ENCODE measurements at regions not wholly inside any gene's neighbourhood (a gene's known extent, or its start where the extent isn't known, plus 50 kb on each side); places are given as distances from the start of the nearest gene placed in this dataset.

DNA sequence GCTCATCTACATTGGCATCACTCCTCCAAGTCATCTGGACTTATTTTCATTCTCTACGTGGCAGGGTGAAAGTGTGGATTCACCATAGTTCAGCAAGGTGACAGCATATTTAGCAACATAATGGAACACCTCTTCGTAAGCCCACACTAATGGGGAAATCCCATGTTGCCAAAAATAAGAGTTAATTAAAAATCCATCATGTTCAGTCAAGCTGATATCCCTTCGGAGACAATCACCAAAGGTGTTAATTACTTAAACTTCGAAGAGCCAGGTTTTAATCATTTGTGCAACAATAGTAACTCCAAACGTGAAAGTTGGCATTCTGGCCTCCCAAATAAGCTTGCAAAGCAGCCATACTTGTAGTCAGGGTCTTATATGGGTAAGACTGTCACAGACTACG is 242.9 kb downstream of the NSG2 start:
- DNase-seq (ENCODE audit: low read depth): no peak

DNA sequence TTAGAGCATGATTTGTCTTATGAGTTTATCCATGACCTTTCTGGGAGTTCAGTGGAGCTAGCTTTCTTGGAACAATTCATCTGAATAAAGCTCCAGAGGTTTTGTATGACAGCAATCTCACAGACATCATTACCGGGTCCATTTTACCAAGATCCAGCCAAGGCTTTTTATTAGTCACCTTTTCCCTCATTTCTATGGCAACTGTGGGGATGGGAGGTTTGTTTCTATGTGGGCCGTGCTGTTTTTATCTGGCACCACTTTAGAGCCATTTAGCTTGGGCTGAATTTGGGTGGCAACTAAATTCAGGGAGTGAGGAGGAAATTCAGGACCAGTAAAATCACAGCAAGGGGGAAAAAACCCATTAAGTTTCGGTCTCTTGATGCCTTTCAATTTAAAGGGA is 245.7 kb downstream of the NSG2 start:
- DNase-seq (ENCODE audit: low read depth): no peak

- no peak for DNase-seq (ENCODE audit: low read depth)
These were observed 246.8 kb downstream of the NSG2 start for GRCh38 chr5:174292348-174292747.

DNA sequence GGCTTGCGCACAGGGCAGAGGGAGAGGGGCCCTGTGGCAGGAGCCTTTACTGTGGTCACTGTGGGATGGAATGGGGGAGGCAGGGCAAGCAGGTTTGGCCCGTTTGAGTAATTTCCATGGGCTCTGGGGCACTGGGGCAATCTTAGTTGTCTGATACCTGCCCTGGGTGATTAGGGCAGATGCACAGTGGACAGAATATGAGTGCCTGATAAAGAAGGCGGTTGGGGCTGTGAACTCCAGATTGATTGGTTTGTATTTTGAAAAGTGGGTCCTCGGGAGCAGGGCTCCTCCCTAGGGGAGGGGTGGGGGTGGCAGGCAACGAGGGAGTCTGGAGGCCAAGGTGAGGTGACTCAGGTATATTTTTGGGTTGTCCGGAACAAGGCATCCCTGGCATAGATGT is 247.5 kb downstream of the NSG2 start:
- no peak for DNase-seq (ENCODE audit: low read depth)

DNA sequence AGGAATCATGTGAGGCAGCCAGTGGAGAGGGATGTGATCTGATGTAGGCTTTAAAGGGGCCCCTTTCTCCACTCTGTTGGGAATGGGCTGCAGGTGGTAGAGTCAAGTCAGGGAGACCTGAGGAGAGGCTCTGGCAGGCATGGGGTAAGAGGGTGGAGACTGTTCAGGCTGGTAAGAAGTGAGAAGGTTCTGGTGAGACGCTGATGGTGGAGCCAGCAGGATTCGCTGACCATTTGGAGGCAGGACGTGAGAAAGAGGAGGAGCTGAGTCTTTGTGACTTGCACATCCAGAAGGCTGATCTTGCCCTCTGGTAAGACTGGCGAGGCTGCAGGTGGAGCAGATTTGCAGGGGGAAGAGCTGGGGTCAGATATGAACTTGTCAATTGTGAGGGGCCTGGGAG is 248.0 kb downstream of the NSG2 start:
- DNase-seq (ENCODE audit: low read depth): no peak

DNA sequence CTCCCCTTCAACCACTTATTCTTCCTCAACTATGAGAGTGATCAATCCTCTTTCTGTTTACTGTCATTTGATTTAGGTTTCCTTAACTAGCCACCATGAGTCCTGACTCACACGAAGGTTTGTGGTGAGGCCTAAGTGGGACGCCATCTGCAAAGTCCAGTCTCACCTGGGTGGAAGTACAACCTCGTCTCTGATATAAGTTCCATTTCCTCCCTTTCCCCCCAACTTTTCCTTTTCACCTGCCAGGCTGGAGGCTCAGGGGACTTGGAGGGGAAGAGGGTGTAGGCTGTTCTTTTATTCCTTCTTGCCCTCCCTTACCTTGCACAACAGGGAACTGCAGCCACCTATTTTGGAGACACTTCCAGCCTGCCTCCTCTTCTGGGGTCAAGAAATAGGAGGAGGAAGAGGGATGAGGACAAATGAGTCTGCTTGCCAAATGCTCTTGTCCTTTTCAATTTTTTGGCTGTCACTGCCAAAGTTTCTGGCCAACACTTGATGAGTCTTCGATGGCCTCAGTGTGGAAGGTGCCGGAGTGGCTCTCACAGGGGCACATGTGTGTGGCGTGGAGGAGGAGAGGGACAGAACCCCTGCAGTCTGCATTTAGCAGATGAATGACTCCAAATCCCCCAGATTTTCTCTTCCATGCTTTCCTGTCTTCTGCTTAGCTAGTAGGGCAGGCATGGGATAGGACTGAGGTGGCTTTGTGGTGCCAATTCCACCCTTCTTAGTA is 249.6 kb downstream of the NSG2 start:
- no peak for DNase-seq (ENCODE audit: low read depth)

GRCh38 chr5:174295702-174296436 is 250.4 kb downstream of the NSG2 start:
- no peak for DNase-seq (ENCODE audit: low read depth)

- DNase-seq (ENCODE audit: low read depth): no peak
These were observed 254.8 kb downstream of the NSG2 start for GRCh38 chr5:174300118-174300940.

- no peak for DNase-seq (ENCODE audit: low read depth)
These were observed 255.6 kb downstream of the NSG2 start for GRCh38 chr5:174300941-174301761.

DNA sequence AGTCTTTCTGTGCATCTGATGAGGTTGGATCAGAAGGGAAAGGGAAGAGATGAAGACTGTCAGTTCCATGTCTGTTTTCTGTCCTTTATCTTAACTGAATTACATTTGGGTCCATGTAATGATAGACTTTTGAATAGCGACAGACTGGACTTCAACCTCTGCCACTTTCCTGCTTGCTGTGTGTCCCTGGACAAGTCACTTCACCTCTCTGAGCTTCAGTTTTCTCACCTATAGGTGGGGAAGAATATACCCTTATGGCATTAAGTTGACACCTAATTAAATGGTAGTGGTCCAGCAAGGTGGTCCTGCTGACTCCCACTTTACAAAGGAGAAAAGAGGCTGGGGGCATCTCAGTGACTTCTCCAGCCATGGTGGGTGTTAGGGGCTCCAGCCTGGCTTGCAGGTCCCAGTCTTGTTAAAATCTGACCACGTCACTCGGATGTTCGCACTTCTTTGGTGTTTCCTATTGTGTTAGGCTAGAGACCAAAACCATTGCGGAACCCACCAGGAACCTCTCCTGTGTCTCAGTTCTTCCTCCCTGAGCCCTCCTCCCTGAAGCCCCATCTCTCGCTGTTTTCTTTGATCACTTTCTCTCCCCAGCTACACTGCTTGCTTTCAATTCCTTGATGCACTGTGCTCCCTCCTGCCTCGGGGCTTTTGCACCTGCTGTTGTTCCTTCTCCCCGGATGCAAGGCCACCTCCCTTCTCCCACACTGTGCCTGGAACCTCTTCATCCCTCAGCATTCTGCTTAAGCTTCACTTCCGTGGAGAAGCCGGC is 256.5 kb downstream of the NSG2 start:
- DNase-seq (ENCODE audit: low read depth): no peak

- DNase-seq (ENCODE audit: low read depth): no peak
These were observed 257.5 kb downstream of the NSG2 start for GRCh38 chr5:174303035-174303434.

GRCh38 chr5:174303437-174304045 is 258.0 kb downstream of the NSG2 start:
- DNase-seq (ENCODE audit: low read depth): no peak

DNA sequence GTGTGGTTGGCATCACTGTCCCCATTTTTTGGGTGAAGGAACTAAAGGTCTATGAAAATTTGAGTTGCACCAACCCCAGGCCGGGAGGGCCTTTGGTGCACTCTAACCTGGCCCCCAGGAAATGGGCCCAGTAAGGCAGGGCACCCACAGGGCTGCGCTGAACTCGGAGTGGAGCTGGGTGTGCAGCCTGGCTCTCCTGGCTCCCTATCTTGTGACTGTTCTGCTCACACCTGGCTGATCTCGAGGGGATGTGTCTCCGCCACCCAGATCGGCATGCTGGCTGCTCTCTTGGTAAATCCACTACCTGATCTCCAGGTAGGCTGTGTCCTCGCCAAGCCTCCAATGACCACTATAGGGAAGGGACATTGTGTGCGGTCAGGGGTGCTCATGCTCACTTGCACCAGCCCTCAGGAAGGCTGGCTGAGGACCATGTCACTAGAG is 259.8 kb downstream of the NSG2 start:
- DNase-seq (ENCODE audit: low read depth): no peak

- no peak for DNase-seq (ENCODE audit: low read depth)
These were observed 261.0 kb downstream of the NSG2 start for GRCh38 chr5:174306345-174307030.

DNA sequence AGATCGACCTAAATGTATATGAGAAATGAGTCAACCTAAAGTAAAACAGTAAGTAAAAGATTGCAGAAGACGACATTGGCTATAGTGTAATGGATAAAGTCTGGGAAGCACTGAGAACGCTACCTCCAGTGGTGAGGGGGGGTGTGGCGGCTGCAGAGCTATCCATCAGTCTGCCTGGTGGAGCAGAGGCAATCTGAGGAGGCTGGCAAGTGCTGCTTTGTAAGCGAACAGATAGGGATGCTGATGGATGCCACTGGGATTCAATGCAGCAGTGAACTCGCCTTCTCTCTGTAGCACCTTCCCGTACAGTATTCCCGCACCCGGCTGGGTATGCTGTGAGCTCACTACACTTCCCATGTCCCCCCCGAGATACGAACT is 261.5 kb downstream of the NSG2 start:
- no peak for DNase-seq (ENCODE audit: low read depth)

- no peak for DNase-seq (ENCODE audit: low read depth)
These were observed 262.3 kb downstream of the NSG2 start for GRCh38 chr5:174307656-174308271.

GRCh38 chr5:174309131-174309795 is 263.8 kb downstream of the NSG2 start:
- no peak for DNase-seq (ENCODE audit: low read depth)

- no peak for DNase-seq (ENCODE audit: low read depth)
These were observed 264.7 kb downstream of the NSG2 start for GRCh38 chr5:174310243-174310642.

DNA sequence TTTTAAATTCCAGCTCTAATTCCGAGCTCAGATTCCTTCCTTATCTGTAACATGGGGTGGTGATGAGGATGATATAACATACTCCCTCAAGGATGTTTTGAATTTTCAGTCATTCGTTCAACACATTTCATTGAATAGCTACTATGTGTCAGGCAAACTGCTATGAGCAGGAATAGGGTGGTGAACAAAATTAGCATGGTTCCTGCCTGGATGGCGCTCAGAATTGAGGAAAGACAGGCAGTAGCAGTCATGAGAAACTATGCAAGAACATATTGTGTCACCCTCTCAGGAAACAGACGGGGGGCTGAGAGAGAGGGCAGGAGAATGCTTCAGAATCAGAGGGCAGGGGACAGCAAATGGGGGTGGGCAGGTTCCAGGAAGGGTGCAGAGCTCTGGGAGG is 265.2 kb downstream of the NSG2 start:
- DNase-seq (ENCODE audit: low read depth): no peak

Measured in activated gamma-delta T cell treated with anti-CD3 and anti-CD28 coated beads, Interleukin-2, amount 50 U/mL, for 16 hours (primary cell).